PFSK-1 (cell line): ENCODE measurements at regions not wholly inside any gene's neighbourhood (a gene's known extent, or its start where the extent isn't known, plus 50 kb on each side); places are given as distances from the start of the nearest gene placed in this dataset.

Experiments
- POLR2AphosphoS5 ChIP-seq: IDR thresholded peaks from 2 replicates; pipeline ENCODE4 v1.6.1; 2012; ENCODE audit warnings: low read depth, mild to moderate bottlenecking, control low read depth, low read length, moderate library complexity
- SIN3A ChIP-seq: IDR thresholded peaks from 2 replicates; pipeline ENCODE4 v1.6.1; 2012; ENCODE audit warnings: mild to moderate bottlenecking, low read length, moderate library complexity, borderline replicate concordance; ENCODE audit not compliant: insufficient read depth
- TAF1 ChIP-seq: IDR thresholded peaks from 2 replicates; pipeline ENCODE4 v1.6.1; 2012; ENCODE audit warnings: low read length, control low read depth, borderline replicate concordance; ENCODE audit not compliant: insufficient read depth
- TF ChIP-seq, protein P1 (sequence below), 2 experiments: IDR thresholded peaks; 2 replicates each; pipeline versions ENCODE4 v1.6.1 to v1.8.0; 2011 to 2012; ENCODE audit warnings: low read depth in 2 of 2, low read length in 2 of 2, control low read depth in 1 of 2, inconsistent platforms in 1 of 2, mild to moderate bottlenecking in 1 of 2, moderate library complexity in 1 of 2; ENCODE audit not compliant: insufficient read depth in 1 of 2

DNA sequence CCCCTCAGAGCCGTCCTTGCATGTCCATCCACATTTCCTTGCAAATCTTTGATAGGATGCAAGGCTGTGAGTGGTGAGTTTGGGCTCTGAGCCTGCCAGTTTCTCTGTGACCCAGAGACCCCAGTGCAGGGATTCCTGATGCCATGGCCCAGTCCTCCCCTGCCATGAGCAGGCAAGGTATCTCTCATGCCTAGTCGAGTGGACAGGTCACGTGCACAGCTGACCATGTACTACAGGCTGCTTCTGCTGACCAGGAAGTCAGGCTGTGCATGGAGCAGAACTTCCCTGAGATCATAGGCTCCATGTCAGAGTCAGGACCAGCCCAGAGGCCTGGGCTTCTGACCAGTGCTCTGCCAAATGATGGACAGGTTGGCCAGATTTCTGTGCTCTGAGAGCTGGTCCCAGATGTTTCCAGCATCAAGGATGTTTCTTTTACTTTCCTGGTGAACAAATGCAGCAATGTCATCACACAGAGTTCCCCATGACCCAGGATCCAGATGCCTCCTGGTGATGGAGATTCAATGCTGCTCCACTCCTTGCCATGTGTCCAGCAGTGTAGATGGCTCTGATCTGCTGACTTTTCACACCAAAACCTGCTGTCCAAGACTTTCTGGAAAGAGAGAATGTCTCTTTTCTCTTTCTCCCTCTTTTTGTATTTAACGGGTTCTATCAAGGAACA, 321.6 kb upstream of the HS6ST1 start:
- TF ChIP-seq POLR2AphosphoS5 (no peak), SIN3A (no peak), TAF1 (no peak)
- TF ChIP-seq, protein P1, sequence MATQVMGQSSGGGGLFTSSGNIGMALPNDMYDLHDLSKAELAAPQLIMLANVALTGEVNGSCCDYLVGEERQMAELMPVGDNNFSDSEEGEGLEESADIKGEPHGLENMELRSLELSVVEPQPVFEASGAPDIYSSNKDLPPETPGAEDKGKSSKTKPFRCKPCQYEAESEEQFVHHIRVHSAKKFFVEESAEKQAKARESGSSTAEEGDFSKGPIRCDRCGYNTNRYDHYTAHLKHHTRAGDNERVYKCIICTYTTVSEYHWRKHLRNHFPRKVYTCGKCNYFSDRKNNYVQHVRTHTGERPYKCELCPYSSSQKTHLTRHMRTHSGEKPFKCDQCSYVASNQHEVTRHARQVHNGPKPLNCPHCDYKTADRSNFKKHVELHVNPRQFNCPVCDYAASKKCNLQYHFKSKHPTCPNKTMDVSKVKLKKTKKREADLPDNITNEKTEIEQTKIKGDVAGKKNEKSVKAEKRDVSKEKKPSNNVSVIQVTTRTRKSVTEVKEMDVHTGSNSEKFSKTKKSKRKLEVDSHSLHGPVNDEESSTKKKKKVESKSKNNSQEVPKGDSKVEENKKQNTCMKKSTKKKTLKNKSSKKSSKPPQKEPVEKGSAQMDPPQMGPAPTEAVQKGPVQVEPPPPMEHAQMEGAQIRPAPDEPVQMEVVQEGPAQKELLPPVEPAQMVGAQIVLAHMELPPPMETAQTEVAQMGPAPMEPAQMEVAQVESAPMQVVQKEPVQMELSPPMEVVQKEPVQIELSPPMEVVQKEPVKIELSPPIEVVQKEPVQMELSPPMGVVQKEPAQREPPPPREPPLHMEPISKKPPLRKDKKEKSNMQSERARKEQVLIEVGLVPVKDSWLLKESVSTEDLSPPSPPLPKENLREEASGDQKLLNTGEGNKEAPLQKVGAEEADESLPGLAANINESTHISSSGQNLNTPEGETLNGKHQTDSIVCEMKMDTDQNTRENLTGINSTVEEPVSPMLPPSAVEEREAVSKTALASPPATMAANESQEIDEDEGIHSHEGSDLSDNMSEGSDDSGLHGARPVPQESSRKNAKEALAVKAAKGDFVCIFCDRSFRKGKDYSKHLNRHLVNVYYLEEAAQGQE (IDR thresholded peaks at IDR 0.05; ENCODE audit: insufficient read depth in 1 of 2, low read depth in 2 of 2, low read length in 2 of 2), result no peak
